ENCODE measurements at regions not wholly inside any gene's neighbourhood (a gene's known extent, or its start where the extent isn't known, plus 50 kb on each side); places are given as distances from the start of the nearest gene placed in this dataset.

- TF ChIP-seq CTCF (IDR thresholded peaks at IDR 0.05 in 4 of 5, conservative IDR thresholded peaks at IDR 0.05 in 1 of 5) (no peak), POLR2A (IDR thresholded peaks at IDR 0.05) (no peak)
Measured at GRCh38 chr5:113935453-113935852, 422.0 kb downstream of the YTHDC2 start.
